NB4 (cell line): ENCODE measurements at regions not wholly inside any gene's neighbourhood (a gene's known extent, or its start where the extent isn't known, plus 50 kb on each side); places are given as distances from the start of the nearest gene placed in this dataset.

Experiments
- MYC ChIP-seq: IDR thresholded peaks from 2 replicates; pipeline ENCODE4 v1.6.1; 2011; ENCODE audit warnings: low read depth, low read length
- POLR2A ChIP-seq: IDR thresholded peaks from 2 replicates; pipeline ENCODE4 v1.6.1; 2011; ENCODE audit warnings: mild to moderate bottlenecking; ENCODE audit not compliant: insufficient read length; ENCODE audit errors: extremely low read depth
- TF ChIP-seq, protein P1 (sequence below): IDR thresholded peaks from 2 replicates; pipeline ENCODE4 v1.6.1; 2011; ENCODE audit warnings: low read depth, low read length
- TF ChIP-seq, protein P2 (sequence below): IDR thresholded peaks from one replicate; pipeline ENCODE4 v1.5.1; 2012; ENCODE audit warnings: low read depth, low read length

DNA sequence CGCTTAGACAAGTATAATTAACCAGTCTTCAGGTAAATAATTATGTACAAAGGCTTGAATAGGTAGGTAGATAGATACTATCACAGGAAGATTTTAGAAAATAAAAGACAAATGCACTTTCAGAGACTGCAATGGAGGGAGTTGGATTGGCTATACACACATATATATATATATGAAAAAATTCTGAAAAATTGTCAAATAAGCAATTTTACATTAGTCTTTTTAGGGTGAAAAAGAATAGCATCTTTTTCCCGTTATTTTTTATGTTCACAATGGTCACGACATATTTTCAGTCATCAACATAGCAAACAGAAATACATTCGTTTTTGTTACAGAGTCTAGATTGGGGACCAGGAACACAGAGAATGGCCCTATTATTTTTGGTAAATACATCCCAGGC, 385.9 kb upstream of the ACTRT1 start:
- TF ChIP-seq, protein P1, sequence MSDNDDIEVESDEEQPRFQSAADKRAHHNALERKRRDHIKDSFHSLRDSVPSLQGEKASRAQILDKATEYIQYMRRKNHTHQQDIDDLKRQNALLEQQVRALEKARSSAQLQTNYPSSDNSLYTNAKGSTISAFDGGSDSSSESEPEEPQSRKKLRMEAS: no peak
- TF ChIP-seq, protein P2, sequence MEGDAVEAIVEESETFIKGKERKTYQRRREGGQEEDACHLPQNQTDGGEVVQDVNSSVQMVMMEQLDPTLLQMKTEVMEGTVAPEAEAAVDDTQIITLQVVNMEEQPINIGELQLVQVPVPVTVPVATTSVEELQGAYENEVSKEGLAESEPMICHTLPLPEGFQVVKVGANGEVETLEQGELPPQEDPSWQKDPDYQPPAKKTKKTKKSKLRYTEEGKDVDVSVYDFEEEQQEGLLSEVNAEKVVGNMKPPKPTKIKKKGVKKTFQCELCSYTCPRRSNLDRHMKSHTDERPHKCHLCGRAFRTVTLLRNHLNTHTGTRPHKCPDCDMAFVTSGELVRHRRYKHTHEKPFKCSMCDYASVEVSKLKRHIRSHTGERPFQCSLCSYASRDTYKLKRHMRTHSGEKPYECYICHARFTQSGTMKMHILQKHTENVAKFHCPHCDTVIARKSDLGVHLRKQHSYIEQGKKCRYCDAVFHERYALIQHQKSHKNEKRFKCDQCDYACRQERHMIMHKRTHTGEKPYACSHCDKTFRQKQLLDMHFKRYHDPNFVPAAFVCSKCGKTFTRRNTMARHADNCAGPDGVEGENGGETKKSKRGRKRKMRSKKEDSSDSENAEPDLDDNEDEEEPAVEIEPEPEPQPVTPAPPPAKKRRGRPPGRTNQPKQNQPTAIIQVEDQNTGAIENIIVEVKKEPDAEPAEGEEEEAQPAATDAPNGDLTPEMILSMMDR: no peak
- TF ChIP-seq POLR2A (no peak), MYC (no peak)
